VCaP (cell line): ENCODE measurements at regions not wholly inside any gene's neighbourhood (a gene's known extent, or its start where the extent isn't known, plus 50 kb on each side); places are given as distances from the start of the nearest gene placed in this dataset.

ENCODE experiments used
- H3K27ac ChIP-seq: fragments of 450-650 bp; 2 replicates; pipeline ENCODE4 v1.5.1; 2017
- CTCF ChIP-seq: fragments of 450-650 bp; conservative IDR thresholded peaks from 2 replicates; pipeline ENCODE4 v1.5.1; 2017; ENCODE audit warnings: mild to moderate bottlenecking, moderate library complexity

DNA sequence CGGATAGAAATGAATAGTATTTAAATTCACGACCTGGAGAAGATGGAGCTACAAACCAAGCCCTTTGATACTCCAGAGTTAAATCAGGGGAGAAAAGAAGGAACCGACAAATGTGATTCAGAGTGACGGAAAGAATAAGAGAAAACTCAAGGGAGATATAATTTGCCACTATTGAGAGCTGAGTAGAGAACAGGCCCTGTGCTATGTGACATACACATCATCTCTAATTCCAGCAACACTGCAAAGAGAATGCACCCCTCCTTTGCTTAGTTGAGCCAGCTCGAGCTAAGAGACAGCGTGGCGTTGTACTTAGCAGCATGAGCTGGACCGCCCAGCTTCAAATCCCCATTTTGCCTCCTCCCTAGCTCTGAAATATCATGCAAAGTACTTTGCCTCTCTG lies 266.4 kb upstream of the TENM3 start:
- no peak overlapping the region for H3K27ac ChIP-seq
- TF ChIP-seq CTCF = no peak

DNA sequence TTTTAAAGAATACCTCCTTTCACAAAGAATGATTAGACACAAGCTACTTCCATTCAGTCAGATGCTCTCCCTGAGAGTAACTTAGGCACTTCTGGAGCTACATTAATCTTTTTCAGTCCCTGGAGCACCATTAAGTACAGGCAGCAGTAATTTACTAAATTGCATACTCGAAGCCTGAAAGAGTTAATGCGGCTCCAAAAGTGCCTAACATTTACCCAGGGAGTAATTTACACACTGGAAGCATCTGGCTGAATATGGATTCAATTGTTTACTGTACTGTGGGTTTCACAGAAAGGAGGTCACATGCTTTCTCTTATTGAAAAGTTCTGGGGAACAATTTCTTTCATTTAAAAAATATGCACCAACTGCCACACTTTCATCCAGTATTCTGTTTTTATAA lies 260.8 kb upstream of the TENM3 start:
- H3K27ac ChIP-seq = no peak overlapping the region
- TF ChIP-seq CTCF = no peak

- no peak for TF ChIP-seq CTCF
- no peak overlapping the region for H3K27ac ChIP-seq
These were observed 260.3 kb upstream of the TENM3 start for GRCh38 chr4:181982856-181983255.

GRCh38 chr4:181987392-181987791 lies 255.8 kb upstream of the TENM3 start:
- TF ChIP-seq CTCF = no peak
- H3K27ac ChIP-seq = no peak overlapping the region

- no peak for TF ChIP-seq CTCF
- no peak overlapping the region for H3K27ac ChIP-seq
These were observed 254.1 kb upstream of the TENM3 start for GRCh38 chr4:181989071-181989470.

DNA sequence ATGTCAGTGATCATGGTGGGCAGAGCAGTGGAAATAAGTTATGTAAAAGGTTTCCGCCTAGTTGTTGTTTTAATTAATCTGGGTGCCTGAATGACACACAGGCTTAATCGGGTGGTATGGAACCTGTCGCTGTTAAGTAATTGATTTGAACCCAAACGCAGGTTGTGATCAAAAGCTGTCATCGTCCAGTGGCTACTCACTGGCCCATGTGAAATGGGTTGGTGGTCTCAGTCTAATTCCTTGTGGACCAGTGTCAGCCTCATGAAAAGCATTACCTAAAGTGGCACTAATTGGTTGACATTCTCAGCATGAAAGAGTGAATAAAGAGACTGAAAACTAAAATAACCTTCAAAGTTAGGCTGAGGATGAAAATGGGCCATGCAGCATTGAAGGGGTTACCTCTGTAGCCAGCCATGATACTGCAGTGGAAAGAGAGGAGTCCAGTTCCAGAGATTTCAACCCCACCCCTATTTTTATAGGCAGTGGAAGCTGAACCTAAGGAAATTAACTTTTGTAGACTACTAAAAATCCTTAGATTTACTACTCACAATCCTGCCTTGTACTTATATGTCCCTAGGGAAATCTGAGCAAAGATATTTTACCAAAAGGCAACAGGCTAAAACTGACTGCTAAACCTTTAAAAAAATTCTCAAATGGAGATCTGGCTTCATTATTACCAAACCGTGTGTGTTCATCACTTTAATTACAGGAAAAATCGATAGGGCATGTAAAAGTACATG lies 251.7 kb upstream of the TENM3 start:
- no peak for TF ChIP-seq CTCF
- H3K27ac ChIP-seq = no peak overlapping the region

DNA sequence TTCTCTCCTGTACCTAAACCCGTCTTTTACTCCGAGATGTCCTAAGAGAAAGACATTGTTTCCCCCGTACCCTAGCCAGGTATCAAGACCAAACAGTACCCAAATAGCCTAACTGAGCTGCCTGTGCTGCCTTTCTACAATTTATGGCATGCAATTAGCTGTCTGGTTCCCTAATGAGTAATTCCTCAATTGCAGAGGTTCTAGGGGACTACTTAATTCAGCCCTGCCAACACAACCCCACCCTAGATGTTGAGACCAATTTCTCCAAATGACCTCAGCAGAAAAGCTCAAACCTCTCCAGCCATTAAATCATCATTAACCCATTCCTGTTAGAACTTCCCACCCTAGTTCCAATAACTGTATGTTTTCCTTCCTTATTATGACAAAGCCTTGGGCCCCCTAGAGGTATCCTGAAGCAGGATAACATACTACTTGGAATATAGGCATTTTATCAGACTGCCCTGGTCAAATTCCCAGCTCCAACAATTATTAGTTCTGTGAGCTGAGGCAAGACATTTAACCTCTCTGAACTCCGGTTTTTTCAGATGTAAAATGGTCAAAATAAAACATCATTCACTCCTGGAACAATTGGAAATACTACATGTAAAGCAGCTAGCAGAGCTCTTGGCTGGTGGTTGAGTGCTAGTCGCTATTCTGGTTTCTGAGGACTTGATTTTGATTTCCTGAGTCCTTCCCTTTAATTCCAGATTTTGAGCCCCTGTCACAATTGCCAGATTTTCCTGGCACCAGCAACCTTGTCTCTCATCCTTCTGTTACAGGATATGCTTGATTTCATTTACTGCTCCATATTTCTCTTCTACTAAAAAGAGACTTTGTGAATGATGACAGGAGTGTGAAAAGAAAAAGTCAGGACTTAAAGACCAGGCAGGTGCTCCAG lies 244.6 kb upstream of the TENM3 start:
- no peak overlapping the region for H3K27ac ChIP-seq
- no peak for TF ChIP-seq CTCF
